GM23338 (cell line): ENCODE measurements at regions not wholly inside any gene's neighbourhood (a gene's known extent, or its start where the extent isn't known, plus 50 kb on each side); places are given as distances from the start of the nearest gene placed in this dataset.

Experiments used
- CREB1 ChIP-seq: fragments of 250-450 bp; sonication (Bioruptor Pico); IDR thresholded peaks from 2 replicates; pipeline ENCODE4 v1.5.0; 2020; ENCODE audit warnings: low read depth, mild to moderate bottlenecking, moderate library complexity
- EZH2 ChIP-seq: fragments of 200-600 bp; sonication (generic); IDR thresholded peaks from one replicate; pipeline ENCODE4 v1.8.0; 2017; ENCODE audit warnings: antibody characterized with exemption, mild to moderate bottlenecking, low read depth; ENCODE audit not compliant: unreplicated experiment
- EZH2phosphoT487 ChIP-seq: fragments of 200-600 bp; sonication (generic); IDR thresholded peaks from one replicate; pipeline ENCODE4 v1.8.1; 2018; ENCODE audit warnings: antibody characterized with exemption; ENCODE audit not compliant: unreplicated experiment
- POLR2AphosphoS5 ChIP-seq: IDR thresholded peaks from 2 replicates; pipeline ENCODE4 v1.6.1; 2016; ENCODE audit warnings: antibody characterized with exemption, low read depth
- STAT1 ChIP-seq: IDR thresholded peaks from one replicate; pipeline ENCODE4 v1.6.1; 2016; ENCODE audit warnings: antibody characterized with exemption; ENCODE audit not compliant: unreplicated experiment
- TF ChIP-seq, protein P1 (sequence below), 2 experiments: fragments of 200-600 bp in 1 of 2; sonication (generic) in 1 of 2; conservative IDR thresholded peaks; 2 replicates each; pipeline versions ENCODE4 v1.5.1 to v1.6.1; 2016 to 2017; ENCODE audit warnings: antibody characterized with exemption in 2 of 2, low read depth in 2 of 2, mild to moderate bottlenecking in 2 of 2, moderate library complexity in 1 of 2
- TF ChIP-seq, protein P2 (sequence below): IDR thresholded peaks from one replicate; pipeline ENCODE4 v1.6.1; 2018; ENCODE audit warnings: antibody characterized with exemption; ENCODE audit not compliant: unreplicated experiment

DNA sequence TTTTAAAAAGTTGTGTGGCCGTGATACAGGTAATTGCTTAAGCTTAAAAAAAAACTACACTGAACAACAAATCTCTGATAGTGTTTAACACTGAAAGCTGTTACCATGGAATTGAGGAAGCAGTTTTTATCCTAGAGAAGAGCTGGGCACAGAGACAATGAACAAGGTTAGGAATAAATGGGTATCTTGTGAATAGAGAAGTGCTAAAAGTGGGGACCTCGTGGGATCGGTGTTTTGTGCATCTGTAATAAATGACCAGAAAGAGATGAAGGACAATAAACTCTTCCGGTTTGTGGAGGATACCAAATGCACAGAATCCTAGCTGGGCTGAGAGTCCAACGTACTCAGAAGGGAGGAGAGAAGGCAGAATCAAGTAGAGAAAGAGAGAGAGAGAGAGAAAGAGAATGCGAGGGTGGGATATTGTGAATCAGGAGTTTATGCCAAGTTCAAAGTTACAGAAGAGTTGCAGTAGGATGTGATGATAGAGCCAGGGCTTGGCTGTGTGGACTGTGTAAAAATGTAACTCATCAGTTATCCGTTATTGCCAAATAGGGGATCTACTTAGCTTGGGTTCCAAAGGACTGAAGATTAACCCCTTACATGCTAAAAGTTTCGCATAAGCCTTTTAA is 148.9 kb downstream of the IL20RB start:
- TF ChIP-seq EZH2, result no peak
- TF ChIP-seq, protein P1, sequence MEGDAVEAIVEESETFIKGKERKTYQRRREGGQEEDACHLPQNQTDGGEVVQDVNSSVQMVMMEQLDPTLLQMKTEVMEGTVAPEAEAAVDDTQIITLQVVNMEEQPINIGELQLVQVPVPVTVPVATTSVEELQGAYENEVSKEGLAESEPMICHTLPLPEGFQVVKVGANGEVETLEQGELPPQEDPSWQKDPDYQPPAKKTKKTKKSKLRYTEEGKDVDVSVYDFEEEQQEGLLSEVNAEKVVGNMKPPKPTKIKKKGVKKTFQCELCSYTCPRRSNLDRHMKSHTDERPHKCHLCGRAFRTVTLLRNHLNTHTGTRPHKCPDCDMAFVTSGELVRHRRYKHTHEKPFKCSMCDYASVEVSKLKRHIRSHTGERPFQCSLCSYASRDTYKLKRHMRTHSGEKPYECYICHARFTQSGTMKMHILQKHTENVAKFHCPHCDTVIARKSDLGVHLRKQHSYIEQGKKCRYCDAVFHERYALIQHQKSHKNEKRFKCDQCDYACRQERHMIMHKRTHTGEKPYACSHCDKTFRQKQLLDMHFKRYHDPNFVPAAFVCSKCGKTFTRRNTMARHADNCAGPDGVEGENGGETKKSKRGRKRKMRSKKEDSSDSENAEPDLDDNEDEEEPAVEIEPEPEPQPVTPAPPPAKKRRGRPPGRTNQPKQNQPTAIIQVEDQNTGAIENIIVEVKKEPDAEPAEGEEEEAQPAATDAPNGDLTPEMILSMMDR (conservative IDR thresholded peaks at IDR 0.05; ENCODE audit: low read depth in 2 of 2), result no peak
- TF ChIP-seq POLR2AphosphoS5, result no peak
- TF ChIP-seq, protein P2, sequence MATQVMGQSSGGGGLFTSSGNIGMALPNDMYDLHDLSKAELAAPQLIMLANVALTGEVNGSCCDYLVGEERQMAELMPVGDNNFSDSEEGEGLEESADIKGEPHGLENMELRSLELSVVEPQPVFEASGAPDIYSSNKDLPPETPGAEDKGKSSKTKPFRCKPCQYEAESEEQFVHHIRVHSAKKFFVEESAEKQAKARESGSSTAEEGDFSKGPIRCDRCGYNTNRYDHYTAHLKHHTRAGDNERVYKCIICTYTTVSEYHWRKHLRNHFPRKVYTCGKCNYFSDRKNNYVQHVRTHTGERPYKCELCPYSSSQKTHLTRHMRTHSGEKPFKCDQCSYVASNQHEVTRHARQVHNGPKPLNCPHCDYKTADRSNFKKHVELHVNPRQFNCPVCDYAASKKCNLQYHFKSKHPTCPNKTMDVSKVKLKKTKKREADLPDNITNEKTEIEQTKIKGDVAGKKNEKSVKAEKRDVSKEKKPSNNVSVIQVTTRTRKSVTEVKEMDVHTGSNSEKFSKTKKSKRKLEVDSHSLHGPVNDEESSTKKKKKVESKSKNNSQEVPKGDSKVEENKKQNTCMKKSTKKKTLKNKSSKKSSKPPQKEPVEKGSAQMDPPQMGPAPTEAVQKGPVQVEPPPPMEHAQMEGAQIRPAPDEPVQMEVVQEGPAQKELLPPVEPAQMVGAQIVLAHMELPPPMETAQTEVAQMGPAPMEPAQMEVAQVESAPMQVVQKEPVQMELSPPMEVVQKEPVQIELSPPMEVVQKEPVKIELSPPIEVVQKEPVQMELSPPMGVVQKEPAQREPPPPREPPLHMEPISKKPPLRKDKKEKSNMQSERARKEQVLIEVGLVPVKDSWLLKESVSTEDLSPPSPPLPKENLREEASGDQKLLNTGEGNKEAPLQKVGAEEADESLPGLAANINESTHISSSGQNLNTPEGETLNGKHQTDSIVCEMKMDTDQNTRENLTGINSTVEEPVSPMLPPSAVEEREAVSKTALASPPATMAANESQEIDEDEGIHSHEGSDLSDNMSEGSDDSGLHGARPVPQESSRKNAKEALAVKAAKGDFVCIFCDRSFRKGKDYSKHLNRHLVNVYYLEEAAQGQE, result no peak
- TF ChIP-seq STAT1, result no peak
- TF ChIP-seq EZH2phosphoT487, result no peak
- no peak for TF ChIP-seq CREB1 (CRISPR knock-in tag)
